ENCODE measurements at regions not wholly inside any gene's neighbourhood (a gene's known extent, or its start where the extent isn't known, plus 50 kb on each side); places are given as distances from the start of the nearest gene placed in this dataset.
"Not testable (repeated sequence)": the region's sequence is repeated elsewhere in the genome, so short reads cannot be mapped to it uniquely, and the experiment has no call there.

DNA sequence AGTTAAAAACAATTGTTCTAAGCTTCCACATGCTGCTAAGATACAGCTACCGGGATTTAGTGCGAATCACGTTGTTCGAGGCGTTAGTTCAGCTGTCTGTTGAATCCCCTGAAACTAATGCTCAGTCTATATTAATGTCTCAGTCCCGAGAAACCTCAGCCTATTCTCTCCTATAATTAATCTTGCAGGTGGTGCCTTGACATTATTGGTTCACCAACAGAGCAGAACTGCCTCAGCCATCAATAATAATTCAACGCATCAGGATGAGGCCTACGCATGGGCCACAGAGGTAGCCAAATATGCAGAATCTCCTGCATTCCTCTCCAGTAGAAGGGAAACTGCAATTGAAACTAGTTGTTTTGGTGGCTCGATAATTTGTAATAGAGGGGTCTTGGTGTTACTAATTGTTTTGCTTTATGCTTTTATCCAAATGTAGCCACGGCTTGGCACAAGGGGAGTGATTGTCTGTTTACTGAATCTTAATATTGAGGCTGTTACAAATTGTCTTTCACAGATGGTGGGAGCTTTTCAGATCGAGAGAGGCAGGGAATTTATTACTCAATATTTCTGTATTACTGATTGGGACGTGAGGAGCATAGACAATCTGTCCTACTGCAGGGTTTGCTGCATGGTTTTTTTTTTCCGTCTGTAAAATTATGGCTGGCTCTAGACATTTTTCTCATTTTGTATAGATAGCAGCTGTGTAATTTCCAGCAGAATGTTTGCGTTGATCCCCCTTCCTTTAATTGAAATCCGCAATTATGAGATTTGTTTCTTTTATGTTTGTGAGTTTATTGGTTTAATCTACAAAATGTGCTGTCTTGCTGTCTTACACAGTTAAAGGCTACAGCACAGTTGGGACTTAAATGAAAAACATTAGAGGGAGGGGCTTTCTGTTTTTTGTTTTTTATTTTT is 1036.5 kb upstream of the NOVA1 start:
- Mint-ChIP-seq H3K4me3 (no peak overlapping the region), H3K4me1 (no peaks in the 10 kb centered on the region), H3K9me3 (ENCODE audit: low read depth) (peaks cover 27% of the 10 kb centered on the region), H3K27ac (no peak overlapping the region), H3K36me3 (no peaks in the 10 kb centered on the region), H3K27me3 (no peaks in the 10 kb centered on the region)
- CTCF ChIA-PET = no interaction called here
- DNase-seq (no peak), ATAC-seq (no peak)

DNA sequence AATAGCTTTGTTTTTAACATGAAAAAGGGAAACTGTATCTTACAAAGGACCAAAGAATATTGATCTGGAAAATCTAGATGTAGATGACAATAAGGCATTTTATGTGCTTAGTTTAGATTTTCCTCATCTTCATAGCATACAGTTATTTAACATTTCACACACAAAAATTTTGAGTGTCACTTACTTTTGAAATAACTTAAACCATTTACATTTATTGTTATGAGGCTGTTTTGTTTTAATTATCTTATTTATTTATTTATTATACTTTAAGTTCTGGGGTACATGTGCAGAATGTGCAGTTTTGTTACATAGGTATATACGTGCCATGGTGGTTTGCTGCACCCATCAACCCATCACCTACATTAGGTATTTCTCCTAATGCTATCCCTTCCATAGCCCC is 1042.9 kb upstream of the NOVA1 start:
- H3K36me3 Mint-ChIP-seq, CTCF ChIA-PET, H3K27ac Mint-ChIP-seq, H3K4me1 Mint-ChIP-seq, H3K27me3 Mint-ChIP-seq, H3K4me3 Mint-ChIP-seq, ATAC-seq, DNase-seq: not testable (repeated sequence)
- peaks cover 16% of the 10 kb centered on the region for H3K9me3 Mint-ChIP-seq (ENCODE audit: low read depth)

DNA sequence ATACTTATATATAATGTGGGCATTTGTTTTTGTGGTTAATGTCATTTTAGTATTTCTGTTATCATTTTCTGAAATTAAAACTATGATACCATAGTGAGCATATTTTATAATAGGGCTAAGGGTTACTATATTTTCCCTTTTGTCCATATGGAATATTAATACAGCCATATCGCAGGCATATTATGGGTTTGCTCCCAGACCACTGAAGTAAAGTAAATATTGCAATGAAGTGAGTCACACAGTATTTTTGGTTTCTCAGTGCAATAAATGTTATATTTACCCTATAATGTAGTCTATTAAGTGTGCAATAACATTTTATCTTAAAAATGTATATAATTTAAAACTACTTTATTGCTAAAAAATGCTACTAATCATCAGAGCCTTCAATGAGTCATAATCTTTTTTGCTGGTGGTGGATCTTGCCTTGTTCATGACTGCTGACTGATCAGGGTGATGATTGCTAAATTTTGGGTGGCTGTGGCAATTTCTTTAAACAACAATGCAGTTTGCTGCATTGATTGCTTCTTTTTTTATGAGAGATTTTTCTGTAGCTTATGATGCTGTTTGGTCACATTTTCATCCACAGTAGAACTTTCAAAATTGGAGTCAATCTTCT is 1044.5 kb upstream of the NOVA1 start:
- Mint-ChIP-seq H3K4me3 (no peak overlapping the region), H3K4me1 (no peaks in the 10 kb centered on the region), H3K36me3 (no peaks in the 10 kb centered on the region), H3K9me3 (ENCODE audit: low read depth) (peaks cover 14% of the 10 kb centered on the region), H3K27me3 (no peaks in the 10 kb centered on the region), H3K27ac (no peak overlapping the region)
- CTCF ChIA-PET = no interaction called here
- ATAC-seq = no peak
- DNase-seq = no peak

DNA sequence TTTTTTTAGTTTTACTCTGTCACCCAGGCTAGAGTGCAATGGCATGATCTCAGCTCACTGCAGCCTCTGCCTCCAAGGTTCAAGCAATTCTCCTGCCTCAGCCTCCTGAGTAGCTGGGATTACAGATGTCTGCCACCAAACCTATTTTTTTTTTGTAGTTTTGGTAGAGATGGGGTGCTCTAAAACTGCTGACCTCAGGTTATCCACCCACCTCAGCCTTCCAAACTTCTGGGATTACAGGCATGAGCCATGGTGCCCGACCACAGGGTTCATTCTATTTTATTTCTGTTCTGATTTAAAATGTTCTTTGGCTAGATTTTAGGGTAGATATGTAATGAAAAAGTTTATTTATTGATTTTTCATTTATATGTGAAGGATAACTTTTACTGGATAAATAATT is 1062.8 kb upstream of the NOVA1 start:
- no peak overlapping the region for H3K27ac Mint-ChIP-seq
- no peaks in the 10 kb centered on the region for H3K36me3 Mint-ChIP-seq
- CTCF ChIA-PET = no interaction called here
- no peak overlapping the region for H3K4me3 Mint-ChIP-seq
- no peaks in the 10 kb centered on the region for H3K4me1 Mint-ChIP-seq
- H3K9me3 Mint-ChIP-seq (ENCODE audit: low read depth) = peaks cover 20% of the 10 kb centered on the region
- DNase-seq (no peak), ATAC-seq (no peak)
- no peaks in the 10 kb centered on the region for H3K27me3 Mint-ChIP-seq

DNA sequence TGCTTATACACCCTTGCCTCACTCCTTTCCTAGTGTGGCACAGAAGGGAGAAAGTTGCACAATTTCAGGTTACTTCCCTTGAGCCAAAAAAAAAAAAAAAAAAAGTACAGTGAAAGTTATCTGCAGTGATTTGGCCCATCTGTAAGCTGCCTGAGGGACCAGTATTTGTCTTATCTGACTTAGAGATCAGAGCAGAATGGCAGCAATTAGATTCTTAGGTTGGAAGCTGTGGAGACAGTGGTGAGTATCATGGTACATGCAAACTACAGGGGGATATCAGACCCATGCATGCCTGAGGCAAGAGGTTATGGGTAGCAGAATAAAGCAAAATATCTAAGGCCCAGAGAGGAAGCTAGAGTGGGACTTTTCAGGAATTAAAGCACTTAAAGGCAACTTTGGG is 1070.7 kb upstream of the NOVA1 start:
- Mint-ChIP-seq H3K4me1 (no peaks in the 10 kb centered on the region), H3K36me3 (no peaks in the 10 kb centered on the region), H3K9me3 (ENCODE audit: low read depth) (peaks cover 11% of the 10 kb centered on the region), H3K4me3 (no peak overlapping the region), H3K27me3 (no peaks in the 10 kb centered on the region), H3K27ac (no peak overlapping the region)
- CTCF ChIA-PET = no interaction called here
- ATAC-seq = no peak
- no peak for DNase-seq

DNA sequence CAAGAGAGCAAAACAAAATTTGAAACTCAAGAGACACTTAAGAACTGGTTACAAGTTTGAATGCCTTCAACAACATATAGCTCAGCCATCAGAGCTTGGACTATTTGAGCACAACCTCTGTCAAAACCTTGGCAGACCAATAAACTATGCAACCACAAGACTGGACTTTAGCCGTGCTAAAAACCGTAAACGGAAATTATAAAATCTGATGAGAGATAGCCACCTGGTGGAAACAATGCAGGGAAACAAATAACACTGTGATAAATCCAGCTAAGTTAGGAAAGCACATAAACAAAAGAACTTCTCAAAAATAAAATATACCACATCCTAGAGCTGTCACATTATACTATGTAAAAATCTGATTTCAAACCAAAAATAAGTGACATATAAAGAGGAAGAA is 1074.2 kb upstream of the NOVA1 start:
- CTCF ChIA-PET = no interaction called here
- peaks cover 6% of the 10 kb centered on the region for H3K9me3 Mint-ChIP-seq (ENCODE audit: low read depth)
- no peak overlapping the region for H3K4me3 Mint-ChIP-seq
- DNase-seq (no peak), ATAC-seq (no peak)
- no peak overlapping the region for H3K27ac Mint-ChIP-seq
- no peaks in the 10 kb centered on the region for H3K27me3 Mint-ChIP-seq
- no peaks in the 10 kb centered on the region for H3K36me3 Mint-ChIP-seq
- H3K4me1 Mint-ChIP-seq = no peaks in the 10 kb centered on the region

DNA sequence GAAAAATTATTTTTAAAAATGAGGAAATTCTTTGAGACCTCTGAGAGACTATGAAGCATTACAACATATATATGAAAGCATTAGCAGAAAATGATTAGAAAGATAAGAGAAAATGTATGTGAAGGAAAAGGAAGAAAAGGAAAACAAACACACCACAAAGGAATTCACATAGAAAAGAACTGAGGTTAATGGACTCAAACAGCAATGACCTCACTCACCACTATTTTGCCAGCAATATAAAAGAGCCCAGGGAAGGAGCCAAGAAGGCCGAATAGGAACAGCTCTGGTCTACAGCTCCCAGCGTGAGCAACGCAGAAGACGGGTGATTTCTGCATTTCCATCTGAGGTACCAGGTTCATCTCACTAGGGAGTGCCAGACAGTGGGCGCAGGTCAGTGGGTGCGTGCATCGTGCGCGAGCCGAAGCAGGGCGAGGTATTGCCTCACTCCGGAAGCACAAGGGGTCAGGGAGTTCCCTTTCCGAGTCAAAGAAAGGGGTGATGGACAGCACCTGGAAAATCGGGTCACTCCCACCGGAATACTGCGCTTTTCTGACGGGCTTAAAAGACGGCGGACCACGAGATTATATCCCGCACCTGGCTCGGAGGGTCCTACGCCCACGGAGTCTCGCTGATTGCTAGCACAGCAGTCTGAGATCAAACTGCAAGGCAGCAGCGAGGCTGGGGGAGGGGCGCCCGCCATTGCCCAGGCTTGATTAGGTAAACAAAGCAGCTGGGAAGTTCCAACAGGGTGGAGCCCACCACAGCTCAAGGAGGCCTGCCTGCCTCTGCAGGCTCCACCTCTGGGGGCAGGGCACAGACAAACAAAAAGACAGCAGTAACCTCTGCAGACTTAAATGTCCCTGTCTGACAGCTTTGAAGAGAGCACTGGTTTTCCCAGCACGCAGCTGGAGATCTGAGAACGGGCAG is 1075.2 kb upstream of the NOVA1 start:
- CTCF ChIA-PET, H3K4me1 Mint-ChIP-seq, H3K27ac Mint-ChIP-seq: not testable (repeated sequence)

DNA sequence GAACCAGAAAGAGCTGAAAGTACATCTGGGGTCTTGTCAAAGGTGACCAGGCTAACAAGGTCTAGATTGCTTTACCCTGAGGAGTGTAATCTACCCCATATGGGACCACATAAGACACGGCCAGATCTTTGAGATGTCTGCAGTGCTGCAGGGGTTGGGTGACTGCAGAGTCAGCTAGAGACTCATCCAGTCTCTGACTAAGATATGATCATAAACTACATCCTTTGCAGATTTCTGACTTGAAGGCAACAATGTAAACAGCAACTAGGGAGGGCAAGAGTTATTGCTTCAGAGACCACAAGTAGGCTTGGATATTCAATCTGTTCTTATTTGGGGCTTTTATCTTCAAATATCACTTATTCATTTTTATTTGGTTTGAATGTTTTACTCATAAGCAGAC is 1080.5 kb upstream of the FOXG1 start:
- Mint-ChIP-seq H3K27me3 (no peaks in the 10 kb centered on the region), H3K27ac (no peak overlapping the region), H3K4me3 (no peak overlapping the region), H3K4me1 (no peaks in the 10 kb centered on the region), H3K36me3 (no peaks in the 10 kb centered on the region), H3K9me3 (ENCODE audit: low read depth) (peaks cover 13% of the 10 kb centered on the region)
- ATAC-seq (no peak), DNase-seq (no peak)
- CTCF ChIA-PET = no interaction called here

More for the DNA sequence above, 1075.2 kb upstream of the NOVA1 start:
- DNase-seq; H3K27me3 Mint-ChIP-seq; H3K9me3 Mint-ChIP-seq (ENCODE audit: low read depth); H3K4me3 Mint-ChIP-seq; ATAC-seq; H3K36me3 Mint-ChIP-seq: not testable (repeated sequence)

DNA sequence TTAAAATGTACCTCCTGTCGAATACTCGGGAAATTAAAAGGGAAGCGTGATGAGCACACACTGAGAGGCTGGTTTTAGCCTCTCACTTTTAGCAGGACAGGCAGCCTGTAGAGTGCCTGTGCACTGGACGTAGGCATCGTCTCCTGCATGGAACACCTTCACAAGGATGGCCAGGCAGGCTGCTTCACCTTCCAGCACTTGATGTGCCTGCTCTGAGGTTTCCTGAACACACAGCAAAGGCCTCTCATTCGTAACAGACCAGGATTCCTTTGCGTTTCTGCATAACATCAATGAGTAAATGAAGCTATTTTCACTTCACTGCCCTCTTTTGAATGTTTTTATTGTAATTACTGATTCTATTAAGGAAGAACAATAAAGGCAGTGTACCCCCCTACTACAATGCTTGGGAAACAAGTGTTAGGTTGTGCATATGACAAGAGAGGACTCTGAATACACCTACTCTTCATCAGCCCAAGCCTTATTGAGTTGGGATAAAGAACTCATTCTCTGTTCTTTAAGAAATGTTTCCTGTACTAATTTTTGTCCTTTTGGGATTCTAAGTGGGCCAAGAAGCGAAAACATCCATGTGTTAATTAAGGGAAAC is 1077.6 kb upstream of the FOXG1 start:
- no peak overlapping the region for H3K4me3 Mint-ChIP-seq
- H3K4me1 Mint-ChIP-seq = no peaks in the 10 kb centered on the region
- H3K27me3 Mint-ChIP-seq = no peaks in the 10 kb centered on the region
- H3K36me3 Mint-ChIP-seq = no peaks in the 10 kb centered on the region
- ATAC-seq (no peak), DNase-seq (no peak)
- no peak overlapping the region for H3K27ac Mint-ChIP-seq
- H3K9me3 Mint-ChIP-seq (ENCODE audit: low read depth) = peaks cover 14% of the 10 kb centered on the region
- CTCF ChIA-PET = no interaction called here

DNA sequence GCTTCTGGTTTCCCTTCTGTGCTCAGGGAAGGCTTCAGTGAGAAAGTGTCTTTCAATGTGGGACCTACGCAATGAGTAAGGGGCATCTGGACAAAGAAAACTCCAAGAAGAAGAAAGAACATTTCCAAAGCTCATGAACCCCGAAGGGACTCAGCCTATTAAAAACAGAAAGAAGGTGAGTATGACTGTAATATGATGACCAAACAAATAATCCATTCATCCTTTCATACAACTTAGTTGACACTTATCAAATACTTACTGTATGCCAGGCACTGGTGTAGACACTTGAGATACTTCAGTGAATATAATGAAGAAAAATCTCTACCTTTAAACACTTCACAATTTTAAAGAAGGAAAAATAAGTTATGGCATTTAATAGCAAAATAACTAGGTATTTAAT is 1054.2 kb upstream of the FOXG1 start:
- Mint-ChIP-seq H3K27ac (no peak overlapping the region), H3K4me3 (no peak overlapping the region), H3K36me3 (no peaks in the 10 kb centered on the region), H3K4me1 (no peaks in the 10 kb centered on the region), H3K27me3 (no peaks in the 10 kb centered on the region), H3K9me3 (ENCODE audit: low read depth) (peaks cover 20% of the 10 kb centered on the region)
- ATAC-seq = no peak
- CTCF ChIA-PET = no interaction called here
- DNase-seq = no peak

DNA sequence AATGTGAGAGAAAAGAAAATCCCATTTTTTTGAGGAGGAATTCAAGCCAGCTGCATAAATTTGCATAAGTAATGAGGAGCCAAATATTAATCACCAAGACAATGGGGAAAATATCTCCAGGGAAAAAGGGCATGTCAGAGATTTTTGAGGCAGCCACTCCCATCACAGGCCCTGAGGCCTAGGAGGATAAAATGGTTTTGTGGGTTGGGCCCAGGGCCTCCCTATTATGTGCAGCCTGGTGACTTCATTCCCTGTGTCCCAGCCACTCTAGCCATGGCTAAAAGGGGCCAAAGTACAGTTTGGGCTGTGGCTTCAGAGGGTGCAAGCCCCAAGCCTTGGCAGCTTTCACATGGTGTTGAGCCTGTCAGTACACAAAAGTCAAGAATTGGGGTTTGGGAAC is 1051.0 kb upstream of the FOXG1 start:
- H3K4me1 Mint-ChIP-seq = no peaks in the 10 kb centered on the region
- DNase-seq = no peak
- no peaks in the 10 kb centered on the region for H3K36me3 Mint-ChIP-seq
- ATAC-seq = no peak
- no peak overlapping the region for H3K27ac Mint-ChIP-seq
- H3K27me3 Mint-ChIP-seq = no peaks in the 10 kb centered on the region
- CTCF ChIA-PET = no interaction called here
- peaks cover 26% of the 10 kb centered on the region for H3K9me3 Mint-ChIP-seq (ENCODE audit: low read depth)
- H3K4me3 Mint-ChIP-seq = no peak overlapping the region

DNA sequence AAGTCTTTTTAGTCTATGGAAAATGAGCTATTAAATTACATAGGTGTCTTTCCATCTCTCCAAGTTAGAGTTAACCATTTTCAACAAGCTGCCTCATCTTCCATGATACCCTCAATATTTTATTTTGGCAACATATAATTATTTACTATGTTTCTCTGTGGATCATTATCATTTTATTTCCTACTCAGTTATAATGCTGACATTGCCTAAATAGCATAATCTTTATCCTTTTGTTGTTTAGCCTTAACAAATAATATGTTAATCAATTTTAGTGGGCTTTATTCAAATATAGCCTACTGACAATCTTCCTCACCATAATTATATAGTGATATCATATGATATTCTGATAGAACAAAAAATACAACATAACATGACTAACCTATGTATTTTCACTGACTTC is 1044.8 kb upstream of the FOXG1 start:
- ATAC-seq (no peak), DNase-seq (no peak)
- Mint-ChIP-seq H3K4me1 (no peaks in the 10 kb centered on the region), H3K9me3 (ENCODE audit: low read depth) (peaks cover 19% of the 10 kb centered on the region), H3K4me3 (no peak overlapping the region), H3K27me3 (no peaks in the 10 kb centered on the region), H3K27ac (no peak overlapping the region), H3K36me3 (no peaks in the 10 kb centered on the region)
- CTCF ChIA-PET = no interaction called here

DNA sequence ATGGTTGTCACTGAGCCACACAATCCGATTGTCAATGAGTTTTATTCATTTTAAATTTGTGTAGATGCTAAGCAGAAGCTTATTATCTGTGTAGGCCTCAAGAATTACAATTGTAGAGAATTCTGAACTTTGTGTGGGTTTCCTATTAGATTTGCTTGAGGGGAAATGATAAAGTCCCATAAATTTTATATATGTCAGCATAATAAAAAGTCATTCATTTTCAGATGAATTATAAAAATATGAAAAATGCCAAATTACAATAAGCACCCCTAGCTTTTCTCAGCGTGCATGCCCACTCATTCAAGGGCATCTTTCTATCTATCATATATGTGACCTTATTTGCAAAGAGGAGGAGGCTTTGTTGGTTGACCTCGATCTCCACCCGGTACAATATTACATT is 1041.1 kb upstream of the FOXG1 start:
- Mint-ChIP-seq H3K27me3 (no peaks in the 10 kb centered on the region), H3K4me3 (no peak overlapping the region), H3K27ac (no peak overlapping the region), H3K4me1 (no peaks in the 10 kb centered on the region), H3K9me3 (ENCODE audit: low read depth) (peaks cover 10% of the 10 kb centered on the region), H3K36me3 (no peaks in the 10 kb centered on the region)
- ATAC-seq (no peak), DNase-seq (no peak)
- CTCF ChIA-PET = no interaction called here
